ENCODE measurements at regions not wholly inside any gene's neighbourhood (a gene's known extent, or its start where the extent isn't known, plus 50 kb on each side); places are given as distances from the start of the nearest gene placed in this dataset.

DNA sequence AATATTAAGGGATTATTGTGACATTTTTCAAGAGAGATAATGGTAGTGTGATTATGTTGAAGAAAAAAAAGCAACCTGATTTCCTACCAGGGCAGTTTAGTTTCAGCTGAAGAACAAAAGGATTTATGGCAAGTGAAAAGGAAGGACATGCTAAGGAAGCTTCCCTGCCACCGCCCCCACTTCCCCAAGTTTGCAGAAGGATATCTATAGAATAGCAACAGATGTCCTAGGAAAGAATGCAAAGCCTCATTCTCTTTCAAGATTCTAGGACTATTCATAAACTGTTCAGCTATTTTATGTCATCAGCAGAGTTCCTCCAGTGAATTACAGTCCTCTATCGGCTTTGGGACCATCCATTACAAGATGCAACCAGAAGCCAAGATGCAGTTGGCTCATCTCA lies 160.8 kb downstream of the SATB1 start:
- 0% methylated on average over 2 of the region's 2 CpGs for WGBS (ENCODE audit: missing lambda C conversion rate)
- DNase-seq (ENCODE audit: low read depth in 1 of 2, low spot score in 1 of 2) (no peak), ATAC-seq (no peak), FAIRE-seq (no peak)
- TF ChIP-seq FOXS1 (CRISPR knock-in tag; IDR thresholded peaks at IDR 0.05) (no peak), MAFK (IDR thresholded peaks at IDR 0.05; ENCODE audit: partially characterized antibody) (no peak), RNF2 (IDR thresholded peaks at IDR 0.05; ENCODE audit: borderline replicate concordance, low read depth) (no peak), FOSL2 (IDR thresholded peaks at IDR 0.05) (no peak), FOSL2 (CRISPR knock-in tag; IDR thresholded peaks at IDR 0.05) (no peak), MYC (IDR thresholded peaks at IDR 0.05; ENCODE audit: borderline replicate concordance, low read length) (no peak), SREBF2 (IDR thresholded peaks at IDR 0.05) (no peak), EHF (CRISPR knock-in tag; IDR thresholded peaks at IDR 0.05) (no peak), CEBPB (IDR thresholded peaks at IDR 0.05) (no peak), HOXB13 (CRISPR knock-in tag; IDR thresholded peaks at IDR 0.05; ENCODE audit: low read depth) (no peak), SMC3 (IDR thresholded peaks at IDR 0.05) (no peak), CHD4 (IDR thresholded peaks at IDR 0.05; ENCODE audit: borderline replicate concordance) (no peak), EP300 (IDR thresholded peaks at IDR 0.05) (no peak), RCOR1 (IDR thresholded peaks at IDR 0.05; ENCODE audit: low read depth, low read length) (no peak)
- TF ChIP-seq, protein P1, sequence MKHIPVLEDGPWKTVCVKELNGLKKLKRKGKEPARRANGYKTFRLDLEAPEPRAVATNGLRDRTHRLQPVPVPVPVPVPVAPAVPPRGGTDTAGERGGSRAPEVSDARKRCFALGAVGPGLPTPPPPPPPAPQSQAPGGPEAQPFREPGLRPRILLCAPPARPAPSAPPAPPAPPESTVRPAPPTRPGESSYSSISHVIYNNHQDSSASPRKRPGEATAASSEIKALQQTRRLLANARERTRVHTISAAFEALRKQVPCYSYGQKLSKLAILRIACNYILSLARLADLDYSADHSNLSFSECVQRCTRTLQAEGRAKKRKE (CRISPR knock-in tag; IDR thresholded peaks at IDR 0.05; ENCODE audit: low read depth), result no peak
- TF ChIP-seq, protein P2, sequence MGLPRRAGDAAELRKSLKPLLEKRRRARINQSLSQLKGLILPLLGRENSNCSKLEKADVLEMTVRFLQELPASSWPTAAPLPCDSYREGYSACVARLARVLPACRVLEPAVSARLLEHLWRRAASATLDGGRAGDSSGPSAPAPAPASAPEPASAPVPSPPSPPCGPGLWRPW (IDR thresholded peaks at IDR 0.05), result no peak
- CTCF ChIA-PET, result no interaction called here
- POLR2A ChIA-PET, result no interaction called here
- H3K9me3 ChIP-seq, result no peaks in the 10 kb centered on the region
- no peak overlapping the region for H3K4me2 ChIP-seq
- no peak overlapping the region for H3K27ac ChIP-seq
- H3K4me1 ChIP-seq, result no peaks in the 10 kb centered on the region
- H3K4me3 ChIP-seq, result no peak overlapping the region

DNA sequence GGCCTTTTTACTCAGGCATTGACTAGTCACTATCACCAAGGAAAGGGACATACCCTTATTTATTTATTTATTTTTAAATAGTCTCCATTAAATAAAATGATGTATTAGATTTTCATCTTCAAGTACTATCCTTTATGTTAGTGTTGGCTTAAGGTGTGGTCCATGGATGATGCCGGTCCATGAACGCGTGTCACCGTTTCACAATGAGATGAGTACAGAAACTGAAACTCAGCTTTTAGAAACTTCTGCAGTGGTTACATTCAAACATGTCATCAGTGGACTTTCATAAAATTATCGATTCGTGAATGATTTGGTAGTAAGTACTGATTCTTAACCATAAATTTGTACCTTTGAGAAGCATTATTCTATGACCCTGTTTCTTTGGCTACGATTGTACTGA lies 166.6 kb downstream of the SATB1 start:
- POLR2A ChIA-PET, result no interaction called here
- CTCF ChIA-PET, result no interaction called here
- no peak overlapping the region for H3K27ac ChIP-seq
- H3K4me3 ChIP-seq, result no peak overlapping the region
- no peaks in the 10 kb centered on the region for H3K4me1 ChIP-seq
- no peaks in the 10 kb centered on the region for H3K9me3 ChIP-seq
- TF ChIP-seq JUN (IDR thresholded peaks at IDR 0.05), result no peak
- no peak for TF ChIP-seq CHD4 (IDR thresholded peaks at IDR 0.05; ENCODE audit: borderline replicate concordance)
- TF ChIP-seq, protein P3, sequence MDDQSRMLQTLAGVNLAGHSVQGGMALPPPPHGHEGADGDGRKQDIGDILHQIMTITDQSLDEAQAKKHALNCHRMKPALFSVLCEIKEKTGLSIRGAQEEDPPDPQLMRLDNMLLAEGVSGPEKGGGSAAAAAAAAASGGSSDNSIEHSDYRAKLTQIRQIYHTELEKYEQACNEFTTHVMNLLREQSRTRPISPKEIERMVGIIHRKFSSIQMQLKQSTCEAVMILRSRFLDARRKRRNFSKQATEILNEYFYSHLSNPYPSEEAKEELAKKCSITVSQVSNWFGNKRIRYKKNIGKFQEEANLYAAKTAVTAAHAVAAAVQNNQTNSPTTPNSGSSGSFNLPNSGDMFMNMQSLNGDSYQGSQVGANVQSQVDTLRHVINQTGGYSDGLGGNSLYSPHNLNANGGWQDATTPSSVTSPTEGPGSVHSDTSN (IDR thresholded peaks at IDR 0.05), result no peak
- no peak overlapping the region for H3K4me2 ChIP-seq
- 71% methylated on average over 7 of the region's 7 CpGs for whole genome bisulfite sequencing (ENCODE audit: missing lambda C conversion rate)
- no peak for ATAC-seq
- FAIRE-seq, result no peak
- DNase-seq (ENCODE audit: low read depth in 1 of 2, low spot score in 1 of 2), result no peak

DNA sequence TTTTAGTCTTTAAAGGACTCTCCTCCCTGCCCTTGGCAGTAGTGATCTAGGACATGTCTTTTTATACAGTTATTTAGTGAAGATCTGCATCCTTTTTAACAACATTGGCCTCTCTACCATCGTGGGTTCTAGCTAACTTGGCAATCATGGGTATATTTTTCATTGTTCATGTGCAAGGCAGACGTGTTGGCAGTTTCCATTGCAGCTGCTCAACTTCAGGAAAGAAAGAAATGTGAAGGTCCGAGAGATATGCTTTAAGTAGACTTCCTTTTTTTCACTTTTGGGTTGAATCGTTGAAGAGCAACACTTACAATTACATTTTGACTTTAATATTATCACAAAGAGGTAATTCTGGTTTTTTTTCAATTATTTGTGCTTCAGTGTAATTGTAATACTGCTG lies 172.6 kb downstream of the SATB1 start:
- ChIA-PET CTCF (interaction anchor here (0.8 kb wide), 1 partner anchor 13 kb away, joined by 3 read pairs; no protein-coding TSS in a partner anchor), POLR2A (no interaction called here)
- DNase-seq (ENCODE audit: low read depth in 1 of 2, low spot score in 1 of 2), result no peak
- 15% methylated on average over 4 of the region's 4 CpGs for WGBS (ENCODE audit: missing lambda C conversion rate)
- no peaks in the 10 kb centered on the region for H3K9me3 ChIP-seq
- no peak overlapping the region for H3K4me3 ChIP-seq
- no peak overlapping the region for H3K27ac ChIP-seq
- FAIRE-seq, result no peak
- H3K4me2 ChIP-seq, result no peak overlapping the region
- TF ChIP-seq CBX2 (IDR thresholded peaks at IDR 0.05; ENCODE audit: borderline replicate concordance, low read depth) (no peak), HEYL (CRISPR knock-in tag; IDR thresholded peaks at IDR 0.05) (no peak), HOXB13 (CRISPR knock-in tag; IDR thresholded peaks at IDR 0.05; ENCODE audit: low read depth) (no peak), JUN (IDR thresholded peaks at IDR 0.05) (no peak), HOXB5 (CRISPR knock-in tag; IDR thresholded peaks at IDR 0.05) (no peak), EP300 (IDR thresholded peaks at IDR 0.05) (no peak), CBX8 (IDR thresholded peaks at IDR 0.05) (no peak), CHD2 (IDR thresholded peaks at IDR 0.05; ENCODE audit: low read length, partially characterized antibody) (no peak), ESRRA (IDR thresholded peaks at IDR 0.05; ENCODE audit: borderline replicate concordance, low read length) (no peak), CHD4 (IDR thresholded peaks at IDR 0.05; ENCODE audit: borderline replicate concordance) (no peak), FOXS1 (CRISPR knock-in tag; IDR thresholded peaks at IDR 0.05) (no peak), MAZ (IDR thresholded peaks at IDR 0.05; ENCODE audit: borderline replicate concordance, low read depth, low read length) (no peak)
- TF ChIP-seq, protein P2 (IDR thresholded peaks at IDR 0.05), result no peak
- TF ChIP-seq, protein P4, sequence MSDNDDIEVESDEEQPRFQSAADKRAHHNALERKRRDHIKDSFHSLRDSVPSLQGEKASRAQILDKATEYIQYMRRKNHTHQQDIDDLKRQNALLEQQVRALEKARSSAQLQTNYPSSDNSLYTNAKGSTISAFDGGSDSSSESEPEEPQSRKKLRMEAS (IDR thresholded peaks at IDR 0.05), result no peak
- TF ChIP-seq, protein P5, sequence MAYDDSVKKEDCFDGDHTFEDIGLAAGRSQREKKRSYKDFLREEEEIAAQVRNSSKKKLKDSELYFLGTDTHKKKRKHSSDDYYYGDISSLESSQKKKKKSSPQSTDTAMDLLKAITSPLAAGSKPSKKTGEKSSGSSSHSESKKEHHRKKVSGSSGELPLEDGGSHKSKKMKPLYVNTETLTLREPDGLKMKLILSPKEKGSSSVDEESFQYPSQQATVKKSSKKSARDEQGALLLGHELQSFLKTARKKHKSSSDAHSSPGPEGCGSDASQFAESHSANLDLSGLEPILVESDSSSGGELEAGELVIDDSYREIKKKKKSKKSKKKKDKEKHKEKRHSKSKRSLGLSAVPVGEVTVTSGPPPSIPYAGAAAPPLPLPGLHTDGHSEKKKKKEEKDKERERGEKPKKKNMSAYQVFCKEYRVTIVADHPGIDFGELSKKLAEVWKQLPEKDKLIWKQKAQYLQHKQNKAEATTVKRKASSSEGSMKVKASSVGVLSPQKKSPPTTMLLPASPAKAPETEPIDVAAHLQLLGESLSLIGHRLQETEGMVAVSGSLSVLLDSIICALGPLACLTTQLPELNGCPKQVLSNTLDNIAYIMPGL (CRISPR knock-in tag; IDR thresholded peaks at IDR 0.05; ENCODE audit: borderline replicate concordance), result no peak
- ATAC-seq, result no peak
- H3K4me1 ChIP-seq, result no peaks in the 10 kb centered on the region

All from A549 (cell line).